NOMO-1 treated with DMSO at 0.1 percent for 48 hours (cell line): ENCODE measurements at regions not wholly inside any gene's neighbourhood (a gene's known extent, or its start where the extent isn't known, plus 50 kb on each side); places are given as distances from the start of the nearest gene placed in this dataset.
"Not testable (repeated sequence)": the region's sequence is repeated elsewhere in the genome, so short reads cannot be mapped to it uniquely, and the experiment has no call there.

ENCODE experiments used
- DNase-seq: peaks from one replicate; lab custom pipeline; 2025; ENCODE audit not compliant: unreplicated experiment; lab: John Stamatoyannopoulos, UW

GRCh38 chr7:6882321-6882721 is 56.2 kb upstream of the CCZ1B start:
- not testable (repeated sequence) for DNase-seq

- not testable (repeated sequence) for DNase-seq
Measured at GRCh38 chr7:6883756-6884155, 57.7 kb upstream of the CCZ1B start.

GRCh38 chr7:6886198-6886597 is 60.1 kb upstream of the CCZ1B start:
- no peak for DNase-seq

- not testable (repeated sequence) for DNase-seq
Measured at GRCh38 chr7:6888267-6889045, 62.4 kb upstream of the CCZ1B start.

GRCh38 chr7:6889252-6889812 is 63.3 kb upstream of the CCZ1B start:
- DNase-seq = no peak

GRCh38 chr7:6902097-6902518 is 76.0 kb upstream of the CCZ1B start:
- DNase-seq = not testable (repeated sequence)

- not testable (repeated sequence) for DNase-seq
Measured at GRCh38 chr7:6903289-6903688, 77.2 kb upstream of the CCZ1B start.

GRCh38 chr7:6903792-6904191 is 77.7 kb upstream of the CCZ1B start:
- DNase-seq = not testable (repeated sequence)

- no peak for DNase-seq
Measured at GRCh38 chr7:6917258-6917657, 91.2 kb upstream of the CCZ1B start.

- not testable (repeated sequence) for DNase-seq
Measured at GRCh38 chr7:6919169-6919568, 93.1 kb upstream of the CCZ1B start.

- not testable (repeated sequence) for DNase-seq
Measured at GRCh38 chr7:6924523-6924922, 98.4 kb upstream of the CCZ1B start.

GRCh38 chr7:6926193-6927174 is 100.4 kb upstream of the CCZ1B start:
- DNase-seq = not testable (repeated sequence)

GRCh38 chr7:6927643-6928042 is 101.6 kb upstream of the CCZ1B start:
- DNase-seq = not testable (repeated sequence)

GRCh38 chr7:6929588-6929987 is 103.5 kb upstream of the CCZ1B start:
- DNase-seq = not testable (repeated sequence)

- not testable (repeated sequence) for DNase-seq
Measured at GRCh38 chr7:6930081-6930635, 104.1 kb upstream of the CCZ1B start.

- DNase-seq = not testable (repeated sequence)
Measured at GRCh38 chr7:6930787-6931186, 104.7 kb upstream of the CCZ1B start.

- not testable (repeated sequence) for DNase-seq
Measured at GRCh38 chr7:6931456-6931855, 105.4 kb upstream of the CCZ1B start.

- DNase-seq = not testable (repeated sequence)
Measured at GRCh38 chr7:6933954-6934632, 108.0 kb upstream of the CCZ1B start.

GRCh38 chr7:6934981-6935380 is 108.9 kb upstream of the CCZ1B start:
- DNase-seq = no peak

GRCh38 chr7:6936626-6937025 is 110.6 kb upstream of the CCZ1B start:
- DNase-seq = not testable (repeated sequence)
